GM19372 (cell line): ENCODE measurements at regions not wholly inside any gene's neighbourhood (a gene's known extent, or its start where the extent isn't known, plus 50 kb on each side); places are given as distances from the start of the nearest gene placed in this dataset.
"Not testable (repeated sequence)": the region's sequence is repeated elsewhere in the genome, so short reads cannot be mapped to it uniquely, and the experiment has no call there.

ENCODE experiments used
- ATAC-seq: cut with Tn5 transposase; IDR thresholded peaks from one replicate; pipeline ENCODE4 v1.9.1; 2021; ENCODE audit warnings: mild to moderate bottlenecking, low read depth, moderate library complexity; ENCODE audit not compliant: unreplicated experiment

- ATAC-seq, result no peak
Observed at GRCh38 chr3:192009903-192010302, 548.9 kb downstream of the PYDC2 start.

GRCh38 chr3:192010490-192010889 is 549.5 kb downstream of the PYDC2 start:
- ATAC-seq, result no peak

DNA sequence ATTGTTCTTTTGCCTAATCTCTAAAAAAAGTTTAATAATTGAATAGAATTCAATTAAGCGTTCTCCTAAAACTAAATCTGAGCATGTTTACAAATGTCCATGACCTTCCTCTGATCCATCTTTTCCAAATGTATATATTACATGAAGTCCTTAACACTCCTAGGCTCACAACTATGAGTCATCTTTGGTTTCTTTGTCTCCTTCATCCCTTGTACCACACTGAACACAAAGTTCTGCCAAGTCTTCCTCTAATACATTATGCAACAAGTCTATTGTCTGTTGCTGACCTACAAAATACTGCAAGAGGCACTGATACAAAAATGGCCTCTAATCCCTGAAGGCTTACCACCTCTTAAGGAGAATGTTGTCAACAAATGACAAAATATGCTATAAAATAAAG is 550.2 kb downstream of the PYDC2 start:
- no peak for ATAC-seq

GRCh38 chr3:192013110-192013509 is 552.1 kb downstream of the PYDC2 start:
- ATAC-seq, result no peak

DNA sequence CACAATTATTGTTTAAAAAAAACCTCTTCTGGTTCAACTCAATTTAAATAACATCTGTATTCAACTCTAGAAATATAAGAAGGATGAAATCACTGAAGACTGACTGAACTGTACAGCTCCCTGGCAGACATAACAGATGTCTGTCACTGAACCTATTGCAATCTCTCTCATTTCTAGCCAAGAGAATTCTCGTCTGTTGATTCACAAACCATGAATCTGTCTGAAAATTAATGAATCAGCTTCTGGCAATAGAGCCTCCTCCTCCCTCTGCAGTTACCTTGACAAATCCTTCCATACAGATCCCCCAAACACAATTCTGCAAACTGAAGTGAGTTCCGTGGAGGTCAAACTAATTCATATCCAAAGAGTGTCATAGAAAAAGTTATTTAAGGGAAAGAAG is 561.4 kb downstream of the PYDC2 start:
- no peak for ATAC-seq

DNA sequence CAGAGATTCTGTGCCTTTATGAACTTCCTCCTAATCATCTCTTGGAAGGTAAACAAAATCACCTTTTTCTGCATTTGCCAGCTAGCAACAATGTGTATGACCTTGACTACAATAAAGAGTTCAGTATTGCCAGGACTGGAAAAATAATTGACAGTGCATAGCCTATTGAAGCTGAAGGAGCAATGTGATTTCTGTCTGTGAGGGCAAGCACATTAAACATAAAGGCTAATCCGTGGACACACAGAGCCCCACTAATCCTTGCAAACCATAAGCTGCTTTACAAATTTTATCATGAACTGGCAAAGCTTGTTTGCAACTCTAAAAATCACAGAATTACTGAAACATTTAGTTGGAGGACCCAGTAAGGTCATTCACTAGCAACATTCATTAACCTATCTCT is 563.8 kb downstream of the PYDC2 start:
- no peak for ATAC-seq

DNA sequence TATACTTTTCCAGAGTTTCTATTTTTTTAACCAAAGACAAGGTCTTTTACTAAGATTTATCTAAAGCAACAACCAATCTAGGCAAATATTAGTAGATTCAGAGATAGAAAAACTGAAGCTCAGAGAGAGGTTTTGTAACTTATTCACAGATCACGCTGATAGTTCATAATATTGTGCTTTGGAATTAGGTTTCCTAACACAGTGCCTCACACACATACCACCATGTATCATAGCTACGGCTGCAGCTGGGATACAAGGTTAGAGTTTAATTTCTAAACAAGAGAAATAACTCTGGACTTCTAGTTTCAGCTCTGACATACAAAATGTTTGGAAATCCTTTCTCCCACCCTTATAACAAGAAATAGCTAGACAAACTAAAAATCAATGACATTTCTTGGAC is 565.7 kb downstream of the PYDC2 start:
- no peak for ATAC-seq

DNA sequence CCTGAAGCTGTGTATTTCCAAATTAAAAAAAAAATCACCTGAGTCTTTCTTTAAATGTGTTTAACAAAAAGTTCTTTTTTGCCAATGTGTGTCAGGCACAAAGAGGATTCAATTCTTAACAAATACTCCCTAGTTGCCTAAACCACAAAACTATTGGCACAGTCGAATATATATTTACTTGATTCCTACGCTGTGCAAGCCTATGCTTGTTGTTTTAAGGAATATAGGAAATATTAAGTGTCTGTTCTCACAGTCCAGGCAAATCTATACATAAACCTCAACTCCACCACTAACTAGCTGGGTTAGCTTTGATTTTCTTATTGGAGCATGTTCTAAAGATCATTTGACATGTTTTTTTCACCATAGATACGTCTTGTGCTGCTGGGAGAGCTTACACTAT is 571.0 kb downstream of the PYDC2 start:
- ATAC-seq, result no peak

DNA sequence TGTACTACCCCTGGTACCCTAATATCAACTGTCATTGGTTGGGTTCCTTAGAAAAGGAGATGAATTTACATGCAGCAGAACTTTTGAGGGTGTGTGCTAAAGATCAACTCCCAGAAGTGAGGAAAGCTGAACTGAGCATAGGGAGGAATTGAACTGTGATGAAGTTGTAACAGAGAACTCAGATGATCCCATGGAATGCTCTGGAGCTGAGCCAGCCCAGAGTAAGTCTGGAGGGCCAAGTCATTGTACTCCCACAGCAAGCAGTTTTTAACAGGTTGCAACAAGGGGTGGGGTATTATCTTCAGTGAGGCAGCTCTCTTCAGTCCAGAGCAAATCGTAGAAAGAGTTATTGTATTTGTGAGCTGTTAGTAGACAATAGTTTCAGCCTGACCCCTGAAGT is 572.3 kb downstream of the PYDC2 start:
- ATAC-seq, result no peak

DNA sequence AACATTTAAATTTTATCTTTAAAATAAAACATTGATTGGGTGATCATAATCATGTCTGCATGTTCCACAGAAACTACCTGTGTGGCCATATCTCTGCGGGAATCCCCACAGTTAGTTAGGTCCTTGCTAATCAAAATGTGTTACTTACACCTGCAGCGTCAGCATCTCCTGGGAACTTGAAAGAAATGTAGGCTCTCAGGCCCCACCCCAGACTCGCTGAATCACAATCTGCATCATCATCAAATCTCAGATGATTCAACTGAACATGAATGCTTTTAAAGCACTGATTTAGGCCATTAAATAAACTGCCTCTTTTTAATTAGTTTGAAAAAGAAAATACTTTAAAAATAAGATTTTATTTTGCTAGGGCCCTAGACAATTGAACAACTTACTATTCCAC is 577.8 kb downstream of the PYDC2 start:
- ATAC-seq, result no peak

DNA sequence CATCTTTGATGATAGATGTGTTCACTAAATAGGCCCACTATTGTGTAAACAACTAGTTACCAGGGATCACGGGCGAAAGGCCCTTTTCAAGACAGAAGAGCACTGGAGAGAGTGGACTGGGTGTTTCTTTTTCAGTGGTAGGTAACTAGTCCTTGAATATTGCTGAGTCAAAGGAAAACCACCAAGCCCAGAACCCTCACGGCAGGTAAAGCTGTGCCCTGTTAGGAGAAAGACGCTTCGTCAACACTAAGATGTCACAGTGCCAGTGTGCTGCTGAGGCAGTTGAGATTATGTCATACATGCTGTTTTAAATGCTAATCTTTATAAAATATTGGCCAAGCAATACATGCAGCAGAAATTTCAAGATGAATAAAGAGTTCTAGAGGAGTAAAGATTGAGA is 578.6 kb downstream of the PYDC2 start:
- no peak for ATAC-seq

DNA sequence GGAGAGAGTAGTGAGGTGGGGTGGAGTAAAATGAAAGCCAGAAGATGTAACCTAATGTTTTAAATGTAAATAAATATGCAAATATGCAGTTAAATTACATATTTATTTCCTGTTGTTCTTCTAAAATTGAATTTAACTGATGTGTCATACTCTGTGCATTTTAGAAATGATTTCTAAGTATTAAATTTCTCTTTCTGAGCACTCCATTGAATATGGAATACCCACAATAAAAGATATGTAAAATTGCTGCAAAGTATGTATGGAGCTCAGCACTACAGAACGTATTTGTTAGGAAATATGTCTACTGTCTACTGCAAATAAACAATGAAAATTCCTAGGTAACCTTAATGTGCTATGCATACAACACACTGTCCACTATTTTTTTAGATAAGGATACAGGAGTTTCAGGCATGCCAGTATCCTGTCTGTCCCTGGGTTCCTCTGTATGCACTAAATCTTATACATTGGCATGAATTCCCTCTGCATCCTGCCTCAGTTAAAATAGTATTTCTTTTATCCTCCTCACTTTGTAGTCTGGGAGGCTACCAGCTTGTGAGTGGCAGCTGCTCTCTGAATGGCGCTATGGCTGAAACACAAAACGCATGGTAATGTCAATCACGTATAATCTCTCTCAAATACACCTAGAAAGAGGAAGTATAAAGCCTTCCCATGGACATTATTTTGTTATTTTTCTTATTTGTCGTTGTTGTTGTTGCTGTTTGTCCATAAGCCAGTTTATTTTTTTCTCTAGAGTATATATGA is 579.5 kb downstream of the PYDC2 start:
- no peak for ATAC-seq

GRCh38 chr3:192042116-192042515 is 581.2 kb downstream of the PYDC2 start:
- peak; percentile 97 for ATAC-seq

- ATAC-seq, result no peak
Observed at GRCh38 chr3:192054881-192055280, 593.9 kb downstream of the PYDC2 start.

DNA sequence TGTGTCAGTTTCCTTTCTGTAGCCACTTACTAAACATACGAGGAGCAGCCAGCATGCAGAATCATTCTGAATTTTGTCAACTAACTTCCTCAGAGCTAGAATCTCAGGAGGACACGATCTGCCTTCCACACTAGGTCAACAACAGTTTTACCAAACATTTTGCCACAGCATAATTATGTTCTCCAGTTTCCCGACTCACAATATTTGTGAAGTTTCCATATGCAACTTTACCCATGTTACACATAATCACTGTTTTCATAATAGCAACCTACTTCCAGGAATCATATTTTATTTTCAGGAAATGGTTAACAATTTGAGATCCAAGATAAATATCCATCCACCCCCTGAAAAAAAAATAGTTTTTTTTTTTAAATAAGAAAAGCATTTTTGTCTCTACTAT is 595.0 kb downstream of the PYDC2 start:
- no peak for ATAC-seq

DNA sequence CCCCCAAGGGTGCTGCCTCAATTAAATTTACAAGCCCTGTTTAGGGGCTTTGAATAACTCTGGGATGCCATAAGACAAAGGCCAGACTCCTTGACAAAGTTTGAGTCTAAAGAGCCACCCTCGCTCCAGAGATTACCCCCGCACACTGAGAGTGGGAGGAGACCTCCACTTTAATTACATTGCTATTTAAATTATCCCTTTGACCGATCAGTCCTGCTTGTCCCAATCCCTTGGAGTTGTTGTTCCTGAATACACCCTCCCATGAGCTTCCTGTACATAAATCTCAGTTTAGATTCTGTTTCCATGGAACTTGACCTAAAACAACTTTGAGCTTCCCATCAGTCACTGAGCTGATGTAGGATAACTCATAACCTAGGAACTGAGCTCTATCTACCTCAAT is 596.3 kb downstream of the PYDC2 start:
- ATAC-seq, result no peak

DNA sequence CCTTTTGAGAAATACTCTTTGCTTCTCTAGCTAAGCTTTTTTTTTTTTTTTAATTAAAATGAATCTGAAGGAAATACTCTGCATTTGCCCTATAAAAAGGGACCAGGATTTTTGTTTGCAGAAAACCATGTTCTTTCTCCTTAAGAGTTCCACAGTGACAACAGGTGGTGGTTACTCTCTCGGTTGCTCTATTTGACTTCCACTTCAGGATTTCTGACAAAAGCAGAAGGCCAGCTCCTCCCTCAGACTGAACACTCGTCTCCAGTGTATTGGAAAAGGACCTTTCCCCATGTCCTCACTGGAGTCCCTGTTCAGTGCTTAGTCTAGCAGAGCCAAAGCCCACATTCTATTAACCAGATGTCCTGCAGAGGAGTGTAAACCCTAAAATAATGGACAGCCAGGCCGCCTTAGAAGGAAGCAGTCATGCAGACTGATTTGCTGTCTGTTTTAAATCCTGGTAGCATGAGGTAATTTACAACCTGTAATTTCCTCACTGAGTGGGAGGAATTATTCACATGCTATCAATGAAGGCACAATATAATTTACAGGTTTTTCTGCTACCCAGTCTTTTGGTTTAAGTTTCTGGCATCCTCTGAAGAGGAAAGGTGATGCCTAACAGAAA is 599.3 kb downstream of the PYDC2 start:
- ATAC-seq, result no peak

DNA sequence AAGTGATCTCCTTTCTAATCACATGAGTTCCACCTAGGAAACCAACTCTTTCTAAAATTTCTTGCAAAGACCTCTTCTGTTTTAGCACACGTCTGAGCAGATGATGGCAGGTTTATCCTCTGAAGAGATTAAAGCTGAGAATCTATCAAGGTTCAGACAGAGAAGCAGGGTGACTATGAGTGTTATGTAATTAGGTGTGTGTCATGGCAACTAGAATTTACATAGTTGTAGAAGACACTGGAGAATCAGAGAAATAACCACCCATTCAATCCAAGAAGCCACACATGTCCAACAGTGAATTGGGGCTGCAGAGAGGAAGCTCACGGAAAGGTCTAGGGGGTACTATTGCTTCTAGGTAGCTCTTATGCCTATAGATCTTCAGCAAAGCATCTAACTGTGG is 600.5 kb downstream of the PYDC2 start:
- no peak for ATAC-seq

GRCh38 chr3:192062186-192062585 is 601.2 kb downstream of the PYDC2 start:
- no peak for ATAC-seq

- peak; percentile 79 for ATAC-seq
Observed at GRCh38 chr3:192063570-192063969, 602.6 kb downstream of the PYDC2 start.

- no peak for ATAC-seq
Observed at GRCh38 chr3:192064959-192065358, 604.0 kb downstream of the PYDC2 start.

- ATAC-seq, result not testable (repeated sequence)
Observed at GRCh38 chr3:192066253-192066652, 605.3 kb downstream of the PYDC2 start.
